IPS-18a (cell line): ENCODE measurements at regions not wholly inside any gene's neighbourhood (a gene's known extent, or its start where the extent isn't known, plus 50 kb on each side); places are given as distances from the start of the nearest gene placed in this dataset.

Source experiments
- H3K27ac ChIP-seq: one replicate; pipeline ENCODE4 v1.5.1; 2013; ENCODE audit warnings: low read length
- H3K27me3 ChIP-seq: one replicate; pipeline ENCODE4 v1.6.1; 2013; ENCODE audit warnings: mild to moderate bottlenecking, low read length; ENCODE audit not compliant: control insufficient read depth, insufficient read depth
- H3K36me3 ChIP-seq: one replicate; pipeline ENCODE4 v1.6.1; 2013; ENCODE audit warnings: low read depth, low read length; ENCODE audit not compliant: control insufficient read depth
- H3K4me1 ChIP-seq: one replicate; pipeline ENCODE4 v1.6.1; 2013; ENCODE audit warnings: low read depth, low read length; ENCODE audit not compliant: control insufficient read depth
- H3K4me3 ChIP-seq: one replicate; pipeline ENCODE4 v1.5.1; 2013; ENCODE audit warnings: low read length
- H3K9ac ChIP-seq: one replicate; pipeline ENCODE4 v1.6.1; 2013; ENCODE audit warnings: mild to moderate bottlenecking, low read length, moderate library complexity
- H3K9me3 ChIP-seq: one replicate; pipeline ENCODE4 v1.6.1; 2013; ENCODE audit warnings: low read depth, low read length; ENCODE audit not compliant: control insufficient read depth

DNA sequence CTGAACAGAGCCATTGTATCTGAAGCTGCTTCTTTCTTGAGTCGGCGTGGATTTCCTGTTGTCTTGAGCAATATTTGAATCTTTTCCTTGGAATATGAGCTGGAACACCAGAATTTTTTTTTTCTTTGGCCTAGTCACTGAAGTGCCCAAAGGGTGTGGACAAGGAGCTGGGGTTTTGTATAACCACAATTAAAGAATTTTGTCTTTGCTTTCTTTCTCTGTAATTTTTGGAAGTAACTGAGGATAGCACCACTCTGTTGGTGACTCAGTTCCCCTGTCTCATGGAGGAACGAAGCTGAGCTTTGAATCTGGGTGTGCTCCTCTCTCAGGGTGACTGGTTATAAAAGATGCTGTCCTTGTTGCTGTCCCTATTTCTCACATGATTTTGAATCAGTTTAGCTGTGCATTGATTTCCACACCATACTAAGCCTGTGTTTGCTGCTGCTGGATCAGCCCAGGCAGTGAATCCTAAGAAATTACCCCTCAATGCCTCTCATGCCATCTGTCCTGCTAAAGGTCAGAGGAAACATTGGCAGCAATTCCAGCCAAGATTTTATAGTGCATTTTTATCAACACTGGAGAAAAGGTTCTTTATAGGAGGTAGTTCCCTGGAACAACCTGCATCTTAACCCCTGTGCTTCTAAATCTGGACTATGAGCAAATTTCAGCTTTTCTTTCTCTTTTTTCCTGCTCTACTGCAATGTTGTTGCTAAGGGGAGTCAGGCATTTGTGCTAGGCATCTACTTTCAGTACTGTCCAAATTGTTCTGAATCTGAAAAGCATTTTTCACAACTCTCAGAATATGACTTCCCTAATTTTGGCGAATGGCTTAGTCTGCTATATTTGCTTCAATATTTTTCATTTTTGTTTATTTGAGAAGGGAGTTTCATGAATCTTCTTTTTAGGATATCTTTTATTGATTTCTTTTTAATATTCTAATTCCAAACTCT is 540.8 kb downstream of the SOX6 start:
- no peaks in the 10 kb centered on the region for H3K4me1 ChIP-seq
- H3K9me3 ChIP-seq: no peaks in the 10 kb centered on the region
- no peak overlapping the region for H3K9ac ChIP-seq
- H3K36me3 ChIP-seq: no peaks in the 10 kb centered on the region
- no peak overlapping the region for H3K4me3 ChIP-seq
- H3K27me3 ChIP-seq: no peaks in the 10 kb centered on the region
- H3K27ac ChIP-seq: no peak overlapping the region

DNA sequence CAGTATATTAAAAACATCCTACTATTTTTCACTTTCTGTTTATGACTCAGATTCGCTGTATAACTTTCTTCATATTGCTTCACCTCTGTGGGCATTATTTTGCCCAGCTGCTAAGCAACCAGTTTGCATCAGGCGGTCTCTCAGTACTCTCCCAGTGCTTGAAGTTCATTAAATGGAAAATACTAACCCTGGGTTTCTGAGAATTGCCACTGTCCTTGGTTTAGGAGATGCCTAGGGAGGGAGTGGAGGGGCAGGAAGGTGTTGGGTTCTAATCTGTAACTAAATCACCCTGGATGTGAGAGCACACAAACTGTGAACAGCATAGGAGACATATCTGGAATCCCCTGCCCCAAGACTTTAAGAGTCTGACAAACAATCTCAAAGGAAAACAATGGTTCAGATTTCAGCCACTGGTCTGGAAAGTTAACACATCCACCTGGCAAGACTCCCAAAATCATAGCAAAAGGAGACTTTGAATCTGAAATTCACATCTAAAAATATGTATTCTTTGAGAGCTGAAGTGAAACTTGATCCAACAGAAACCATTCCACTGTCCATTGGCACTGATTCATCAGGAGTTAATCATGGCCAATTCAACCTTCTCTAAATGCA is 540.0 kb downstream of the SOX6 start:
- no peak overlapping the region for H3K4me3 ChIP-seq
- no peak overlapping the region for H3K9ac ChIP-seq
- no peaks in the 10 kb centered on the region for H3K27me3 ChIP-seq
- H3K4me1 ChIP-seq: no peaks in the 10 kb centered on the region
- no peaks in the 10 kb centered on the region for H3K9me3 ChIP-seq
- H3K27ac ChIP-seq: no peak overlapping the region
- no peaks in the 10 kb centered on the region for H3K36me3 ChIP-seq

DNA sequence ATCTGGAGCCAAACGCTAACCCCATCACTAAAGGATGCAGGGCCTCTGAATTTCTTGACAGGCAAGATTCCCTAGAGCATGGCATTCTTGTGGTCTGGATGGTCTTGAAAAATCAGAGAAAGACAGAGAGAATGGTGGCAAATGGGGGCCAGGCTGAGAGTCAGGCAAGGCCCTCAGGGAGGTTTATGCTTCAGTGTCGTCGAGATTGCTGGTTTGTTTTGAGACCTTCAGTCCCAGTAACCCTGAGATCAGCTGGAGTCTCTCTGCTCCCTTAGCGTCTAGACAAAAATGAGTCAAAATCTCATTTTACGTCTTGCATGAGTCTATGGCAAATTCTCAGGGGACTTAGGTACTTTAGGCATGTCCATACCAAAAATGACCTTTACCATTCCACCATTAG is 539.3 kb downstream of the SOX6 start:
- Histone ChIP-seq H3K4me3 (no peak overlapping the region), H3K27me3 (no peaks in the 10 kb centered on the region), H3K36me3 (no peaks in the 10 kb centered on the region), H3K9me3 (no peaks in the 10 kb centered on the region), H3K4me1 (no peaks in the 10 kb centered on the region), H3K9ac (no peak overlapping the region), H3K27ac (no peak overlapping the region)

DNA sequence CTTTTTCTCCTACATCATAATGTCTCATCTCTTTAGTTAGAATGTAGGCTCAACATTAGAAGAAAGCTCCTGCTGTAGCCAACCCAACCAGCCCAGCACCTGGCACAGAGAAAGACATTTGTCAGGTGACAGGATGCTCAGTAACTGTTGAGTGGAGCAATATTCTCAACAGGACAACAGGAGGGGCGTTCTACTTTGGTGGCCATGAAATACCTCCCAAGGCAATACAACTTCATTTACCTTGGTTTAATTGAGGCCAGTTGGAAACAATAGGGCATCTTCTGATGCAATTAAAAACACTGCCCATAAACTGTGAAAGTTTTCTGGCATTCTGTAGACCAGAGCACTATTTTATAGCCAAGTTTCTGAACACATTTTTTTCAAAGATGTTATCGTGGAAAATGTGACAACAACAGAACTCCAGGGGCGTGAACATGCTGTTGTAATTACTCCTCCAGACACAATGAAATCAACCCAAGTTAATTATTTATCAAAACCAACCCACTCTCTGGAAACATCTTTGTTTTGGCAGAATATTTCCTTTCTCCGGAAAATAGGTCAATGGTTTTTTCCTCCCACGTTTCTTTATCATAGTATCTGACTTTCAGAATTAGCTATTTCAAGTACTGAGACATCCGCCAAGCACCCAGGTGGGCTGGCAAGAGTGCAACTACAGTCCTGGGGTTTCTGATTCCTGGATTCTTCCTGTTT is 538.1 kb downstream of the SOX6 start:
- no peaks in the 10 kb centered on the region for H3K36me3 ChIP-seq
- no peaks in the 10 kb centered on the region for H3K27me3 ChIP-seq
- H3K4me3 ChIP-seq: no peak overlapping the region
- H3K9me3 ChIP-seq: no peaks in the 10 kb centered on the region
- H3K4me1 ChIP-seq: no peaks in the 10 kb centered on the region
- no peak overlapping the region for H3K27ac ChIP-seq
- H3K9ac ChIP-seq: no peak overlapping the region

DNA sequence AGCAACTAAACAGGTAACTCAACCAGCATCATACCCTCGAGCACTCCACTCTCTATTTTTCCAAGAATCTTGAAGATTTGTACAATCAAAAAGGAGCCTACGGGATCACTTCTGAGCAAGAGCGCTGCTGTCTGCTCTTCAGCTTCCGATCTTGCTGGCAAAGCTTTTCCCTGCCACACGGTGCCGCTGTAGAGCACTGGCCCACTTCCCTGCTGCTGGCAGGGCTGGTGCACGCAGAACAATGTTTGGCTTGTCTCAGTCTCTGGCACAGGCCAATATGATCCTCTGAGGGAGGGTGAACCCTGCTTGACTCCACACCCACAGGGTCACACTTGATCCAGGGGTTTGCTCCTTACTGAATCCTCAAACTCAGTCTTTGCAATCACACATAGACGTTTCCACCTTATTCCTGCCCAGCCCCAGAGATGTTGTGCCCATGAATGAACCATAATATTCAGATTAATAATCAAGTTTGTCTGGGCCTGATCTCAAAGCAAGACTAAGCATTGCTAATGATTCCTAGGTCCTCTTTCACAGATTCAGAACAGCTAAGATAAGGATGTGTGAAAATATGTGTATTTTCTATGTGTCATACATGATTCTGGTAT is 536.6 kb downstream of the SOX6 start:
- no peak overlapping the region for H3K9ac ChIP-seq
- H3K9me3 ChIP-seq: no peaks in the 10 kb centered on the region
- no peak overlapping the region for H3K27ac ChIP-seq
- no peaks in the 10 kb centered on the region for H3K27me3 ChIP-seq
- no peaks in the 10 kb centered on the region for H3K4me1 ChIP-seq
- no peak overlapping the region for H3K4me3 ChIP-seq
- no peaks in the 10 kb centered on the region for H3K36me3 ChIP-seq

DNA sequence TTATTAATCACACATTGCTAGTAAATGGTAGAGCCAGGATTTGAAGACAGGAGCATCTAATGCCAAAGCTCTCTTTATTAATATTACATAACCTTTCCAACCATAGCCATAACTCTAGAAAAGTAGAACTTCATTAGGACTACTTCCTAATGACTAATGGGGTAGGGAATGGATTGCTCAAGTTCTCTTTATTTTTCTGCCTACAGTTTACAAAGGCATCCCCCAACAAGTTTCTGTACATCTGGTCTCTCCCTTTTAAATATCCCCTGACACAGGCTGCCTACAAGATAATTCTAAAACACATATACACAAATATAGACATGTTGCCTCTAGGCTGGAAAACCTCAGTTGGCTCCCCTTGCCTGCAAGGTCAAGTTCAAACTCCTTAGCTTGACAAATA is 534.9 kb downstream of the SOX6 start:
- no peaks in the 10 kb centered on the region for H3K36me3 ChIP-seq
- H3K4me1 ChIP-seq: no peaks in the 10 kb centered on the region
- no peaks in the 10 kb centered on the region for H3K9me3 ChIP-seq
- no peak overlapping the region for H3K9ac ChIP-seq
- H3K4me3 ChIP-seq: no peak overlapping the region
- H3K27ac ChIP-seq: no peak overlapping the region
- no peaks in the 10 kb centered on the region for H3K27me3 ChIP-seq

DNA sequence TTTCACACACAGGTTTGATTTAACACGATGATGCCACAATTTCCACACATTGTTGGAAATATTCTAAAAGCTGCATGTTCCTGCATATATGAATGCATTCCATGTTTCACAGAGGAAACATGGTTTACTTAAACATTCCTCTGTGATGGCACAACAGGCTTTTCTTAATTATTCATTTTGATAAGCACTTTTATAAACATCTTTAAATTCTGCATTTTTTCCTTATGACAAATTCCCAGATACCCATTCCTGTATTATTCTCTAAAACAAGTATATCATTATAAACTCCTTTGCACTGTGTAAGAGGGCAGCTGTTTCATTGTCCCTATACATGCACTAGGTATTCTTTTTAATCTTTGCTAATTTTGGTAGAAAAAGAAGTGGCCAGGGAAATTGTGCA is 532.3 kb downstream of the SOX6 start:
- H3K4me1 ChIP-seq: peaks cover 7% of the 10 kb centered on the region
- H3K9me3 ChIP-seq: no peaks in the 10 kb centered on the region
- H3K27ac ChIP-seq: no peak overlapping the region
- no peak overlapping the region for H3K9ac ChIP-seq
- H3K4me3 ChIP-seq: no peak overlapping the region
- no peaks in the 10 kb centered on the region for H3K36me3 ChIP-seq
- H3K27me3 ChIP-seq: no peaks in the 10 kb centered on the region

DNA sequence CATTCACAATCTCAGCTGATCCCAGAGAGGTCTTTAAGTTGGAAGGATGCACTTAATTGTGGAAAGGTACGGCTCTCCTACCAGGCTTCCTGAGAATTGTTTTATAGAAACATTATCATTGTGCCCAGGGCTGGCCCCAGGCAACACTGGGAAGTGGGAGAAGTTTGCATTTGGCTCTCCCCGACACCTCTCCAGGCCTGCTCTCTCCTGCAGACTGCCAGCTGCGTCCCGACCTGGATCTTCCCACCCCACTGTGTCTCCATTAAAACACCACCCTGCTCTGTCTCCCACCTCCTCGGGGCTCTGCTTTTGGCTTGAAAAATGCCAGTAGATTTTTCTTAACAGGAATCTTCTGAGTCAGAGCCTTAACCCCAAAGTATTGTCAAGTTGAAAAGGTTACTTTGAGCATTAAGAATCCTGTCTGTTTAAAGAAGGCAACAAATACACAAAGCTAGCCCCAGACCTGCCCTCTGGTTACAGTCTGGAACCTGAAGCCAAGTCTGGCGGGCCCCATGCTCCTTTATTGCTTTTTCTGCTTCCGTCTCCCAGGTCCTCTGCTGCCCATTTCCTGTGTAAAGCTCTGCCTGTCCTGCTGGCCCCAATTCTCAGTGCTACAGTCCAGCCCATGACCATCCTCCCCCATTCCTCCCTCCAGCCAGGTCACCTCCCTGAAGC is 530.2 kb downstream of the SOX6 start:
- Histone ChIP-seq H3K27ac (no peak overlapping the region), H3K9ac (no peak overlapping the region), H3K4me3 (no peak overlapping the region)

DNA sequence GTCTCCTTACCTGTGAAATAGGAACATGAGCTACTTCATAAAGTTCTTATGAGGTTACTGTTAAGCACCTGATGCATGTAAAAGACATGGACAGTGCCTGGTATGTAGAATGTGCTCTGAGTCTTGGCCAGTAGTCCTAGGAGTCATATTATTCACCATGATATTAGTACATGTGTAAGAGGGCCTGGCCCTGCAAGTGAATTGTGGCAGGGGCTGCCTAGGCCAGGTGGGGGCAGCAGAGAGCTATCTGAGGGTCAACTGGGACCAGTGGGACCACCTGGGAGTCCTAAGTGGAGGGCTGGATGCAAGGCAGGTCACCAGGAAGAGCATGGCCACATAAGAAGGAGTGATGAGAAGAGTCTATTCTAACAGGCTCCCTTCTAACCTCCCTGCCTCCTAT is 529.5 kb downstream of the SOX6 start:
- Histone ChIP-seq H3K4me1 (peaks cover 7% of the 10 kb centered on the region), H3K9ac (no peak overlapping the region), H3K4me3 (no peak overlapping the region)

More for the DNA sequence above, 530.2 kb downstream of the SOX6 start:
- Histone ChIP-seq H3K4me1 (peaks cover 7% of the 10 kb centered on the region), H3K27me3 (no peaks in the 10 kb centered on the region), H3K36me3 (no peaks in the 10 kb centered on the region), H3K9me3 (no peaks in the 10 kb centered on the region)

DNA sequence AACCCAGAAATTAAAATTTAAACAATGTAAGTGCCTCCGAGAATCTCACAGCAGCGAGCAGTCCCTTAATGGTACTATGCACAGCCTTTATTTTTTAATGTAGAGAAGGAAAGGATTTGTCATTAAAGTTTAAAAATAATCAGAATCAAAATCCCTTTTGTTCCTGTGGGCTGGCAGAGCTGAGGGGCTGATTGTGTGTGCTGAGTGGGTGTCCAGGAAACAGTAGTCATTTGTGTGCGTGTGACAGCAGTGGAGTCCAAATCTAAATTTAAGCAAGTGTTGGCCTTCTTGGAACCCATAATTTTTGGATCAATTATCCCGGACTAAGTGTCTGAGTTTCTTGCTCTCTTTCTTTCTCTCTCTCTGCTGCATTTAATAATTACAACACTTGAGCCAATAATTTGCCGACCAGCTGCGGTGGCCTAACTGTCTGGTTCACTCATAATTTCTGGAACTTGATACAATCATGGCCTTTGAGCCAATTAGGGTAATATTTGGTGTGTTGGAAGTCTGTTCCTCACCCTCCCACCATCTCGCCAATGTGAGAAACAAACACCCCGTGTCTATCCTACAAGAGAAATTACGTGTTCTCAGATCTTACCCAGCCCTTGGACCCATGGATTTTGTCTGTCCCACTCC is 528.0 kb downstream of the SOX6 start:
- Histone ChIP-seq H3K36me3 (no peaks in the 10 kb centered on the region), H3K9ac (no peak overlapping the region), H3K4me3 (no peak overlapping the region), H3K9me3 (no peaks in the 10 kb centered on the region), H3K27me3 (no peaks in the 10 kb centered on the region), H3K4me1 (peaks cover 7% of the 10 kb centered on the region), H3K27ac (no peak overlapping the region)

More for the DNA sequence above, 529.5 kb downstream of the SOX6 start:
- Histone ChIP-seq H3K36me3 (no peaks in the 10 kb centered on the region), H3K27ac (no peak overlapping the region), H3K9me3 (no peaks in the 10 kb centered on the region), H3K27me3 (no peaks in the 10 kb centered on the region)
